ENCODE measurements at regions not wholly inside any gene's neighbourhood (a gene's known extent, or its start where the extent isn't known, plus 50 kb on each side); places are given as distances from the start of the nearest gene placed in this dataset.

- Histone ChIP-seq H3K9ac (ENCODE audit: low read length) (no peak overlapping the region), H4K20me1 (ENCODE audit: insufficient read depth) (no peaks in the 10 kb centered on the region), H3K4me2 (ENCODE audit: low read length) (no peak overlapping the region), H3K27ac (ENCODE audit: low read length) (no peak overlapping the region), H3K79me2 (replicated peaks; ENCODE audit: insufficient read depth, low read length) (no peaks in the 10 kb centered on the region), H3F3A (ENCODE audit: insufficient read depth, low read length, poor library complexity, severe bottlenecking) (no peaks in the 10 kb centered on the region), H2AFZ (ENCODE audit: low read depth, low read length) (no peak overlapping the region), H3K9me2 (ENCODE audit: insufficient read depth, low read length) (no peaks in the 10 kb centered on the region), H3K27me3 (ENCODE audit: insufficient read depth, low read depth, low read length) (no peaks in the 10 kb centered on the region), H3K36me3 (ENCODE audit: insufficient read depth, low read length) (no peaks in the 10 kb centered on the region), H3K4me3 (ENCODE audit: low read length) (no peak overlapping the region), H3K9me3 (ENCODE audit: low read length) (no peaks in the 10 kb centered on the region)
- no peak for TF ChIP-seq EP300 (conservative IDR thresholded peaks at IDR 0.05; ENCODE audit: poor library complexity, severe bottlenecking)
- TF ChIP-seq TAF1 (IDR thresholded peaks at IDR 0.05; ENCODE audit: low read depth): no peak
- no peak for TF ChIP-seq SMC3 (conservative IDR thresholded peaks at IDR 0.05; ENCODE audit: poor library complexity)
- TF ChIP-seq POLR2AphosphoS5 (IDR thresholded peaks at IDR 0.05): no peak
- TF ChIP-seq, protein P1, sequence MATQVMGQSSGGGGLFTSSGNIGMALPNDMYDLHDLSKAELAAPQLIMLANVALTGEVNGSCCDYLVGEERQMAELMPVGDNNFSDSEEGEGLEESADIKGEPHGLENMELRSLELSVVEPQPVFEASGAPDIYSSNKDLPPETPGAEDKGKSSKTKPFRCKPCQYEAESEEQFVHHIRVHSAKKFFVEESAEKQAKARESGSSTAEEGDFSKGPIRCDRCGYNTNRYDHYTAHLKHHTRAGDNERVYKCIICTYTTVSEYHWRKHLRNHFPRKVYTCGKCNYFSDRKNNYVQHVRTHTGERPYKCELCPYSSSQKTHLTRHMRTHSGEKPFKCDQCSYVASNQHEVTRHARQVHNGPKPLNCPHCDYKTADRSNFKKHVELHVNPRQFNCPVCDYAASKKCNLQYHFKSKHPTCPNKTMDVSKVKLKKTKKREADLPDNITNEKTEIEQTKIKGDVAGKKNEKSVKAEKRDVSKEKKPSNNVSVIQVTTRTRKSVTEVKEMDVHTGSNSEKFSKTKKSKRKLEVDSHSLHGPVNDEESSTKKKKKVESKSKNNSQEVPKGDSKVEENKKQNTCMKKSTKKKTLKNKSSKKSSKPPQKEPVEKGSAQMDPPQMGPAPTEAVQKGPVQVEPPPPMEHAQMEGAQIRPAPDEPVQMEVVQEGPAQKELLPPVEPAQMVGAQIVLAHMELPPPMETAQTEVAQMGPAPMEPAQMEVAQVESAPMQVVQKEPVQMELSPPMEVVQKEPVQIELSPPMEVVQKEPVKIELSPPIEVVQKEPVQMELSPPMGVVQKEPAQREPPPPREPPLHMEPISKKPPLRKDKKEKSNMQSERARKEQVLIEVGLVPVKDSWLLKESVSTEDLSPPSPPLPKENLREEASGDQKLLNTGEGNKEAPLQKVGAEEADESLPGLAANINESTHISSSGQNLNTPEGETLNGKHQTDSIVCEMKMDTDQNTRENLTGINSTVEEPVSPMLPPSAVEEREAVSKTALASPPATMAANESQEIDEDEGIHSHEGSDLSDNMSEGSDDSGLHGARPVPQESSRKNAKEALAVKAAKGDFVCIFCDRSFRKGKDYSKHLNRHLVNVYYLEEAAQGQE (IDR thresholded peaks at IDR 0.05; ENCODE audit: borderline replicate concordance): no peak
- no peak for TF ChIP-seq RAD21 (conservative IDR thresholded peaks at IDR 0.05)
- no peak for TF ChIP-seq MXI1 (conservative IDR thresholded peaks at IDR 0.05; ENCODE audit: poor library complexity, severe bottlenecking)
- no peak for TF ChIP-seq CTCF (IDR thresholded peaks at IDR 0.05; ENCODE audit: poor library complexity, severe bottlenecking)
- TF ChIP-seq EZH2 (IDR thresholded peaks at IDR 0.05; ENCODE audit: borderline replicate concordance, insufficient read depth, low read length, poor library complexity, severe bottlenecking): no peak
Measured at GRCh38 chr14:87656315-87656714, 336.7 kb downstream of the GALC start.

GRCh38 chr14:87652278-87652677 is 340.7 kb downstream of the GALC start:
- no peaks in the 10 kb centered on the region for H3K79me2 ChIP-seq (replicated peaks; ENCODE audit: insufficient read depth, low read length)
- TF ChIP-seq EP300 (conservative IDR thresholded peaks at IDR 0.05; ENCODE audit: poor library complexity, severe bottlenecking) (no peak), CTCF (IDR thresholded peaks at IDR 0.05; ENCODE audit: poor library complexity, severe bottlenecking) (no peak), SMC3 (conservative IDR thresholded peaks at IDR 0.05; ENCODE audit: poor library complexity) (no peak), MXI1 (conservative IDR thresholded peaks at IDR 0.05; ENCODE audit: poor library complexity, severe bottlenecking) (no peak), RAD21 (conservative IDR thresholded peaks at IDR 0.05) (no peak), TAF1 (IDR thresholded peaks at IDR 0.05; ENCODE audit: low read depth) (no peak), POLR2AphosphoS5 (IDR thresholded peaks at IDR 0.05) (no peak), EZH2 (IDR thresholded peaks at IDR 0.05; ENCODE audit: borderline replicate concordance, insufficient read depth, low read length, poor library complexity, severe bottlenecking) (no peak)
- TF ChIP-seq, protein P1 (IDR thresholded peaks at IDR 0.05; ENCODE audit: borderline replicate concordance): no peak
- H3K9ac ChIP-seq (ENCODE audit: low read length): no peak overlapping the region
- H2AFZ ChIP-seq (ENCODE audit: low read depth, low read length): no peak overlapping the region
- no peak overlapping the region for H3K4me2 ChIP-seq (ENCODE audit: low read length)
- H3K9me3 ChIP-seq (ENCODE audit: low read length): peaks cover 11% of the 10 kb centered on the region
- H3K9me2 ChIP-seq (ENCODE audit: insufficient read depth, low read length): no peaks in the 10 kb centered on the region
- no peaks in the 10 kb centered on the region for H4K20me1 ChIP-seq (ENCODE audit: insufficient read depth)
- H3K36me3 ChIP-seq (ENCODE audit: insufficient read depth, low read length): no peaks in the 10 kb centered on the region
- H3F3A ChIP-seq (ENCODE audit: insufficient read depth, low read length, poor library complexity, severe bottlenecking): no peaks in the 10 kb centered on the region
- no peak overlapping the region for H3K27ac ChIP-seq (ENCODE audit: low read length)
- no peaks in the 10 kb centered on the region for H3K27me3 ChIP-seq (ENCODE audit: insufficient read depth, low read depth, low read length)
- H3K4me3 ChIP-seq (ENCODE audit: low read length): no peak overlapping the region
